Osteoblast (primary cell): ENCODE measurements at regions not wholly inside any gene's neighbourhood (a gene's known extent, or its start where the extent isn't known, plus 50 kb on each side); places are given as distances from the start of the nearest gene placed in this dataset.

Source experiments
- DNase-seq: peaks from one replicate; pipeline ENCODE4 v3.0.0; 2011; ENCODE audit warnings: low spot score, mixed read lengths; ENCODE audit not compliant: insufficient read length; ENCODE audit errors: missing footprints
- H2AFZ ChIP-seq: 2 replicates; pipeline ENCODE4 v1.6.0; 2011; ENCODE audit warnings: mild to moderate bottlenecking, low read length
- H3K27ac ChIP-seq: 2 replicates; pipeline ENCODE4 v1.5.1; 2011; ENCODE audit warnings: mild to moderate bottlenecking, low read depth, low read length, moderate library complexity
- H3K27me3 ChIP-seq: 2 replicates; pipeline ENCODE4 v1.6.0; 2012; ENCODE audit warnings: mild to moderate bottlenecking, control low read depth, inconsistent platforms, low read length, moderate library complexity; ENCODE audit not compliant: insufficient read depth
- H3K36me3 ChIP-seq: 2 replicates; pipeline ENCODE4 v1.5.1; 2011; ENCODE audit warnings: mild to moderate bottlenecking, low read length, control low read depth, moderate library complexity; ENCODE audit not compliant: insufficient read depth
- H3K4me1 ChIP-seq: 2 replicates; pipeline ENCODE4 v1.5.1; 2011; ENCODE audit warnings: mild to moderate bottlenecking, low read length, control low read depth, moderate library complexity; ENCODE audit not compliant: insufficient read depth
- H3K4me2 ChIP-seq: 2 replicates; pipeline ENCODE4 v1.6.0; 2011; ENCODE audit warnings: mild to moderate bottlenecking, low read length; ENCODE audit not compliant: insufficient read depth
- H3K4me3 ChIP-seq: fragments of 200-600 bp; sonication (generic); 3 replicates; pipeline ENCODE4 v1.5.1; 2012; ENCODE audit warnings: mild to moderate bottlenecking, low read length, inconsistent platforms; ENCODE audit not compliant: insufficient read depth
- H3K79me2 ChIP-seq: 2 replicates; pipeline ENCODE4 v1.6.0; 2012; ENCODE audit warnings: mild to moderate bottlenecking, low read length, control low read depth, inconsistent platforms; ENCODE audit not compliant: insufficient read depth
- H3K9me3 ChIP-seq: 2 replicates; pipeline ENCODE4 v1.5.1; 2011; ENCODE audit warnings: low read depth, low read length, control low read depth
- H4K20me1 ChIP-seq: 2 replicates; pipeline ENCODE4 v1.6.0; 2012; ENCODE audit warnings: mild to moderate bottlenecking, low read length, control low read depth; ENCODE audit not compliant: insufficient read depth
- CTCF ChIP-seq: IDR thresholded peaks from 2 replicates; pipeline ENCODE4 v1.5.1; 2011; ENCODE audit warnings: mild to moderate bottlenecking, low read depth, low read length, moderate library complexity; ENCODE audit errors: extremely low read depth

- no peak for TF ChIP-seq CTCF
- Histone ChIP-seq H3K4me3 (no peak overlapping the region), H3K4me1 (no peaks in the 10 kb centered on the region), H3K36me3 (no peaks in the 10 kb centered on the region), H3K27ac (no peak overlapping the region), H3K4me2 (no peak overlapping the region), H2AFZ (no peak overlapping the region), H3K27me3 (no peaks in the 10 kb centered on the region), H3K9me3 (no peaks in the 10 kb centered on the region), H4K20me1 (no peaks in the 10 kb centered on the region), H3K79me2 (no peaks in the 10 kb centered on the region)
- no peak for DNase-seq
Measured at GRCh38 chr3:21294768-21295167, 456.2 kb downstream of the ZNF385D start.

GRCh38 chr3:21292971-21293370, 458.0 kb downstream of the ZNF385D start:
- no peak overlapping the region for H3K4me2 ChIP-seq
- no peak overlapping the region for H3K27ac ChIP-seq
- H4K20me1 ChIP-seq = no peaks in the 10 kb centered on the region
- no peak overlapping the region for H3K4me3 ChIP-seq
- no peak overlapping the region for H2AFZ ChIP-seq
- TF ChIP-seq CTCF = no peak
- H3K79me2 ChIP-seq = no peaks in the 10 kb centered on the region
- no peaks in the 10 kb centered on the region for H3K4me1 ChIP-seq
- H3K36me3 ChIP-seq = no peaks in the 10 kb centered on the region
- H3K9me3 ChIP-seq = no peaks in the 10 kb centered on the region
- H3K27me3 ChIP-seq = no peaks in the 10 kb centered on the region
- DNase-seq = no peak

- H3K27me3 ChIP-seq = no peaks in the 10 kb centered on the region
- no peaks in the 10 kb centered on the region for H3K9me3 ChIP-seq
Measured at GRCh38 chr3:21290557-21290956, 460.5 kb downstream of the ZNF385D start.

GRCh38 chr3:21274079-21274571, 476.9 kb downstream of the ZNF385D start:
- H3K4me1 ChIP-seq = no peaks in the 10 kb centered on the region
- no peak overlapping the region for H3K4me3 ChIP-seq
- H3K9me3 ChIP-seq = no peaks in the 10 kb centered on the region
- no peaks in the 10 kb centered on the region for H4K20me1 ChIP-seq
- DNase-seq = peak; percentile 42
- H3K27me3 ChIP-seq = no peaks in the 10 kb centered on the region
- H3K79me2 ChIP-seq = no peaks in the 10 kb centered on the region
- TF ChIP-seq CTCF = no peak
- no peak overlapping the region for H3K27ac ChIP-seq
- no peak overlapping the region for H3K4me2 ChIP-seq
- no peaks in the 10 kb centered on the region for H3K36me3 ChIP-seq
- no peak overlapping the region for H2AFZ ChIP-seq

More at GRCh38 chr3:21290557-21290956, 460.5 kb downstream of the ZNF385D start:
- Histone ChIP-seq H3K4me1 (no peaks in the 10 kb centered on the region), H3K27ac (no peak overlapping the region), H3K4me3 (no peak overlapping the region), H3K36me3 (no peaks in the 10 kb centered on the region), H3K4me2 (no peak overlapping the region), H4K20me1 (no peaks in the 10 kb centered on the region), H2AFZ (no peak overlapping the region), H3K79me2 (no peaks in the 10 kb centered on the region)
- no peak for TF ChIP-seq CTCF
- no peak for DNase-seq
